Psoas muscle (tissue), 7 donors: ENCODE measurements at regions not wholly inside any gene's neighbourhood (a gene's known extent, or its start where the extent isn't known, plus 50 kb on each side); places are given as distances from the start of the nearest gene placed in this dataset.
A peak's percentile ranks its signal among the peaks of the same experiment; 100 is the strongest.

ENCODE experiments used
- ATAC-seq, 4 donors: fragments of 200-7000 bp; cut with Tn5 transposase; one replicate each; pipeline ENCODE4 v1.9.1; 2020; ENCODE audit warnings: moderate library complexity in 3 of 4, mild to moderate bottlenecking in 2 of 4
- DNase-seq, 2 donors: peaks; one replicate each; pipeline ENCODE4 v3.0.0-alpha.2; 2020
- H3K27ac ChIP-seq: fragments of 200-600 bp; one replicate; pipeline ENCODE4 v1.8.0; 2022
- H3K27me3 ChIP-seq, 3 donors: fragments of 200-600 bp in 1 of 3; one replicate each; pipeline versions ENCODE4 v1.6.1 to v1.8.0; 2013 to 2022; ENCODE audit warnings: low read length in 2 of 3, mild to moderate bottlenecking in 2 of 3, moderate library complexity in 1 of 3; ENCODE audit not compliant: insufficient read depth in 3 of 3
- H3K36me3 ChIP-seq, 2 donors: fragments of 200-600 bp in 1 of 2; one replicate each; pipeline versions ENCODE4 v1.6.1 to v1.8.0; 2013 to 2022; ENCODE audit warnings: low read depth in 1 of 2, mild to moderate bottlenecking in 1 of 2, moderate library complexity in 1 of 2; ENCODE audit not compliant: insufficient read depth in 1 of 2
- H3K4me1 ChIP-seq: fragments of 200-600 bp; one replicate; pipeline ENCODE4 v1.8.0; 2022
- H3K4me3 ChIP-seq: fragments of 200-600 bp; one replicate; pipeline ENCODE4 v1.8.0; 2022; ENCODE audit warnings: mild to moderate bottlenecking
- H3K9me3 ChIP-seq: fragments of 200-600 bp; one replicate; pipeline ENCODE4 v1.8.0; 2022
- WGBS, 3 donors: extraction: QIAGEN DNeasy Blood & Tissue Kit; methylation state at CpG; one replicate each; pipeline versions ENCODE4 v1.1.6 to v1.1.7; 2013; 5-methylcytosine and 5-hydroxymethylcytosine counted together
- intact Hi-C, 2 donors: fragments of 100-400 bp; cut with DNase I; formaldehyde crosslinking; loops; one replicate each; pipeline versions ENCODE4 v1.11.0 to v1.14.2; 2022
- TF ChIP-seq, protein P1 (sequence below): fragments of 200-600 bp; IDR thresholded peaks from one replicate; pipeline ENCODE4 v1.8.0; 2022; ENCODE audit warnings: antibody characterized with exemption
- donor health status: healthy with polysubstance abuse.
- donor health status: DM: no; HTN: no; CAD: no; lungs with moderate emphysema.
- donor health status: Bipolar disorder and iron deficiency.
- donor health status: healthy.
- donor health status: DM: yes; HTN: yes; CAD: no.
- donor health status: DM: no; HTN: no; CAD: no.
- donor health status: DM: yes; HTN: yes; CAD: no.

DNA sequence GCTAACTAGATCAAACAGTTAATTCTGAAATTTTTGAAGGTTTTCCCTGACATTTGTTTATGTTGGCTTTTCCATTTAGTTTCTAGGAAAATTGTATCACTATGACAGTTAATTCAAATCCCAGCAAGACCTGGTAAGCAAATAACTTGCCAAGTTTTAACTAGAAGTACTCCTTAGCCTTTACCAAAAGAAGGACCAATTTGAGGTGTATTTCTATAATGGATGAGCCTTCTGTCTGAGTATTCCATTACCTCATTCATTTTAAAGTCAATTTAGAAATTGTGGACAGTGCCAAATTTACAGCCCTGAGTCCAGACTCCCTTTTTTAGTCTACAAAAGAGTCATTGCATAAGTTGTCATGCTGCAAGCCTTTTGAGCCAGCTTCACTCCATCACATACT lies 687.6 kb downstream of the CETN3 start:
- peaks cover 18% of the 10 kb centered on the region for H3K4me1 ChIP-seq
- TF ChIP-seq, protein P1, sequence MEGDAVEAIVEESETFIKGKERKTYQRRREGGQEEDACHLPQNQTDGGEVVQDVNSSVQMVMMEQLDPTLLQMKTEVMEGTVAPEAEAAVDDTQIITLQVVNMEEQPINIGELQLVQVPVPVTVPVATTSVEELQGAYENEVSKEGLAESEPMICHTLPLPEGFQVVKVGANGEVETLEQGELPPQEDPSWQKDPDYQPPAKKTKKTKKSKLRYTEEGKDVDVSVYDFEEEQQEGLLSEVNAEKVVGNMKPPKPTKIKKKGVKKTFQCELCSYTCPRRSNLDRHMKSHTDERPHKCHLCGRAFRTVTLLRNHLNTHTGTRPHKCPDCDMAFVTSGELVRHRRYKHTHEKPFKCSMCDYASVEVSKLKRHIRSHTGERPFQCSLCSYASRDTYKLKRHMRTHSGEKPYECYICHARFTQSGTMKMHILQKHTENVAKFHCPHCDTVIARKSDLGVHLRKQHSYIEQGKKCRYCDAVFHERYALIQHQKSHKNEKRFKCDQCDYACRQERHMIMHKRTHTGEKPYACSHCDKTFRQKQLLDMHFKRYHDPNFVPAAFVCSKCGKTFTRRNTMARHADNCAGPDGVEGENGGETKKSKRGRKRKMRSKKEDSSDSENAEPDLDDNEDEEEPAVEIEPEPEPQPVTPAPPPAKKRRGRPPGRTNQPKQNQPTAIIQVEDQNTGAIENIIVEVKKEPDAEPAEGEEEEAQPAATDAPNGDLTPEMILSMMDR = no peak
- no peaks in the 10 kb centered on the region for H3K36me3 ChIP-seq
- no peak for ATAC-seq
- intact Hi-C loops = loop anchor here in 1 of 2 donors (10.0 kb wide), 1 partner anchor 287 kb away; no protein-coding TSS in a partner anchor
- no peaks in the 10 kb centered on the region for H3K27me3 ChIP-seq
- H3K9me3 ChIP-seq = no peaks in the 10 kb centered on the region
- peak overlapping the region; percentile 76 for H3K27ac ChIP-seq
- peak overlapping the region; percentile 42 for H3K4me3 ChIP-seq
- no peak for DNase-seq

DNA sequence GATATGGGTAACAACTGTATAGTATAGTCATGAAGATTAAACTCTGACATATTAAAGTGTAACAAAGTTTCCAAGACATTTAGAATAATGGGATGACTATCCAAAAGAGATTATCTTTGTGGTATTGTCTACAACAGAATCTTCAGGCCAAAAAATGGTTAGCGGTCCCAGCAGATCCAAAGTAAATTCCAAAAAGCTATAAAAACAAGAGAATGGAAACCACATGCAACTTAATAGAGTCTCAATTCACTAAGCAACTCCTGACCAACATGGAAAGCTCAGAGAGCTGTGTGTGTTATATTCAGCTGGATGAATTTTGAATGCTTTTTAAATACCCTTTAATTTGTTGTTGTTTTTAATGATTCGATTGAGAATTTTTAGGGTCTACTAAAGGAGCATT lies 688.2 kb downstream of the CETN3 start:
- ATAC-seq (no peak), DNase-seq (no peak)
- no peaks in the 10 kb centered on the region for H3K27me3 ChIP-seq
- no peak overlapping the region for H3K4me3 ChIP-seq
- H3K27ac ChIP-seq = peak overlapping the region; percentile 76
- H3K36me3 ChIP-seq = no peaks in the 10 kb centered on the region
- TF ChIP-seq, protein P1 = no peak
- H3K4me1 ChIP-seq = peaks cover 18% of the 10 kb centered on the region
- H3K9me3 ChIP-seq = no peaks in the 10 kb centered on the region
- intact Hi-C loops = loop anchor here in 1 of 2 donors (10.0 kb wide), 1 partner anchor 287 kb away; no protein-coding TSS in a partner anchor
- WGBS, 3 donors = 88 to 90% (median 89%) methylated on average over 2 of the region's 2 CpGs

DNA sequence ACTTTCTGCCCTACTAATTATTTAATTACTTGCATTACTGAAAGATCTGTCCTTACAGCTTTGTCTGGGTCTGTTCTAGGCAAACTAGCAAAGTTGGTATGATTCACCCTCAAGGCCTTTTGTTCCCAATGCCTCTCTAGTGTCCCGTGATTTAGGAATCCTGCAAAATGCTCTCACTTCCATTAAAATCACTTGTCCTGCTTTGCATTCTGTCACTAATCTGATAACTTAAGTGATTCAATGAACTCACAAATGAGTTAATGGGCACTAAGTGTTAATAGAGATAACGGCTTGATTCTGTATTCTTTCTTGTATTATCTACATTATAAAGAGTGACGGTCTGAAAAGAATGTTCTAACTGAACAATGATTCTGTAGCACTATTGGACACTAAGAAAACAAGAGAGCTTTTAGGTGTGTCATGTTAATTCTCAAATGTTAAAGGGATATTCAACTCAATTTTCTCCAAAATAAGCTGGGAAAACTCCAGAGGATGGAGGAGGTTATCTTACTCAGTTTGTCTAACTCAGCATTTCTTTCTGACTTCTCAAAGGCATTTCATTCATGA lies 697.3 kb downstream of the CETN3 start:
- Histone ChIP-seq H3K4me1 (no peaks in the 10 kb centered on the region), H3K36me3 (no peaks in the 10 kb centered on the region), H3K9me3 (no peaks in the 10 kb centered on the region), H3K27ac (no peak overlapping the region), H3K27me3 (no peaks in the 10 kb centered on the region), H3K4me3 (no peak overlapping the region)
- intact Hi-C loops = no loop called here
- DNase-seq (no peak), ATAC-seq (no peak)
- TF ChIP-seq, protein P1 = no peak
- 91 to 99% (median 91%) methylated on average over 3 of the region's 3 CpGs for WGBS, 3 donors

DNA sequence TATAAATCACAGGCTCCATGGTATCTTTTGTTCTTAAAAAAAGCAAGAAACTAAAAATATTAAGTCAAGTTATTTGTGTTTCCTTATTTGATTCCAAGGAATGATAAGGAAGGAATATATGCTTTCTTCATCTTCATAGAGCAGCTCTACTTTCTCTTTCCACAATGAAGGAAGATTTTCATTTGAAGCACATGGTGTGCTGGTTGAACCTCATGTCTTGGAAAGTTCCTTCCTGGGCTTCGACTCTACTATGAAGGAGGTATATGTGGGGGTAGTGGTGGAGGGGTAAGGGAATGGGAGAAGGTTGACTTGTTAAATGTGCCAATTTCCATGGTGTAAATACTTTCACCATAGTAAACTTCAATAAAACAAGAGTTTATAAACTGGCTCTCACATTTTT lies 698.0 kb downstream of the CETN3 start:
- no peaks in the 10 kb centered on the region for H3K9me3 ChIP-seq
- no peak overlapping the region for H3K27ac ChIP-seq
- no peak for ATAC-seq
- DNase-seq = no peak
- no peaks in the 10 kb centered on the region for H3K4me1 ChIP-seq
- TF ChIP-seq, protein P1 = no peak
- no peaks in the 10 kb centered on the region for H3K36me3 ChIP-seq
- intact Hi-C loops = no loop called here
- no peak overlapping the region for H3K4me3 ChIP-seq
- WGBS, 3 donors = 84 to 100% (median 89%) methylated on average over 1 of the region's 1 CpG
- H3K27me3 ChIP-seq = no peaks in the 10 kb centered on the region

DNA sequence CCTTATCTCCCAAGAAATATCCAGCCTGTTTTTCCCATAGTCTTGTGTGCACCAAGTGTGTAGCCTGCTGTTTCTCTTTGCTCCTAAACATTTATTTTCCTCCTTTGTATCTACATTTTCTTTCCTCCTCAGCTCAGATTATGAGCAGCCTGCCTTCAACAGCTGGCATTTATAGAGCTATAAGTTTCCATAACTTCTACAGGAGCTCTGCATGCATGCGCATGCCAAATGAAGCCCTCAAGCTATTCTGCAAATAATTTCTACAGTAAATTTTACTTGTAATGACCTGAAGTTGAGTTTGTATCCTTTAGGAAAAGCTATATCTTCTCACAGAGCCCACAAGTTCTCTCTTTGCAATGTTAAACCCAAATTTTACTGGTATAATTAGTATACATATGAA lies 699.5 kb downstream of the CETN3 start:
- no peaks in the 10 kb centered on the region for H3K36me3 ChIP-seq
- no peaks in the 10 kb centered on the region for H3K27me3 ChIP-seq
- 93 to 100% (median 98%) methylated on average over 1 of the region's 1 CpG for WGBS, 3 donors
- no peaks in the 10 kb centered on the region for H3K9me3 ChIP-seq
- H3K4me3 ChIP-seq = no peak overlapping the region
- ATAC-seq = no peak
- TF ChIP-seq, protein P1 = no peak
- DNase-seq = no peak
- H3K27ac ChIP-seq = no peak overlapping the region
- no peaks in the 10 kb centered on the region for H3K4me1 ChIP-seq
- intact Hi-C loops = no loop called here
